Mucosa of gallbladder (tissue), 1 donor: ENCODE measurements at regions not wholly inside any gene's neighbourhood (a gene's known extent, or its start where the extent isn't known, plus 50 kb on each side); places are given as distances from the start of the nearest gene placed in this dataset.

ENCODE experiments used
- DNase-seq: peaks from one replicate; pipeline ENCODE4 v3.0.0-alpha.2; 2020; ENCODE audit warnings: low spot score
- donor health status: DM: no; HTN: no; CAD: no.

- no peak for DNase-seq
Observed at GRCh38 chr5:27316271-27316650, 277.9 kb upstream of the CDH9 start.

- DNase-seq, result no peak
Observed at GRCh38 chr5:27315363-27316270, 277.2 kb upstream of the CDH9 start.

- DNase-seq, result no peak
Observed at GRCh38 chr5:27313549-27313948, 275.2 kb upstream of the CDH9 start.

GRCh38 chr5:27312291-27312893, 274.0 kb upstream of the CDH9 start:
- no peak for DNase-seq

GRCh38 chr5:27311544-27311943, 273.2 kb upstream of the CDH9 start:
- DNase-seq, result no peak

GRCh38 chr5:27308153-27308552, 269.8 kb upstream of the CDH9 start:
- no peak for DNase-seq

GRCh38 chr5:27290172-27290571, 251.8 kb upstream of the CDH9 start:
- no peak for DNase-seq

GRCh38 chr5:27276119-27276518, 237.7 kb upstream of the CDH9 start:
- DNase-seq, result no peak

GRCh38 chr5:27275345-27275744, 237.0 kb upstream of the CDH9 start:
- no peak for DNase-seq

GRCh38 chr5:27269766-27270165, 231.4 kb upstream of the CDH9 start:
- DNase-seq, result no peak

GRCh38 chr5:27267209-27267824, 228.9 kb upstream of the CDH9 start:
- DNase-seq, result no peak

GRCh38 chr5:27266184-27266583, 227.8 kb upstream of the CDH9 start:
- DNase-seq, result no peak

GRCh38 chr5:27257696-27258095, 219.3 kb upstream of the CDH9 start:
- no peak for DNase-seq

- DNase-seq, result no peak
Observed at GRCh38 chr5:27252911-27253310, 214.5 kb upstream of the CDH9 start.

GRCh38 chr5:27242258-27242626, 203.9 kb upstream of the CDH9 start:
- no peak for DNase-seq

- DNase-seq, result no peak
Observed at GRCh38 chr5:27241564-27242257, 203.3 kb upstream of the CDH9 start.

- no peak for DNase-seq
Observed at GRCh38 chr5:27240791-27241190, 202.4 kb upstream of the CDH9 start.

- no peak for DNase-seq
Observed at GRCh38 chr5:27234916-27235315, 196.5 kb upstream of the CDH9 start.

- DNase-seq, result no peak
Observed at GRCh38 chr5:27221410-27221809, 183.0 kb upstream of the CDH9 start.

- no peak for DNase-seq
Observed at GRCh38 chr5:27220752-27221151, 182.4 kb upstream of the CDH9 start.

- DNase-seq, result no peak
Observed at GRCh38 chr5:27217977-27218376, 179.6 kb upstream of the CDH9 start.

- no peak for DNase-seq
Observed at GRCh38 chr5:27217155-27217956, 179.0 kb upstream of the CDH9 start.
